SHP77 (cell line): ENCODE measurements at regions not wholly inside any gene's neighbourhood (a gene's known extent, or its start where the extent isn't known, plus 50 kb on each side); places are given as distances from the start of the nearest gene placed in this dataset.
A peak's percentile ranks its signal among the peaks of the same experiment; 100 is the strongest.
"Not testable (repeated sequence)": the region's sequence is repeated elsewhere in the genome, so short reads cannot be mapped to it uniquely, and the experiment has no call there.

ENCODE experiments used
- DNase-seq, 2 experiments: peaks; one replicate each; lab custom pipeline; 2025; lab: John Stamatoyannopoulos, UW

GRCh38 chr16:29355339-29356059, 51.0 kb downstream of the NPIPB11 start:
- DNase-seq: not testable (repeated sequence)

GRCh38 chr16:29354449-29354848, 52.1 kb downstream of the NPIPB11 start:
- DNase-seq: not testable (repeated sequence)

GRCh38 chr16:29352617-29352999, 53.9 kb downstream of the NPIPB11 start:
- not testable (repeated sequence) for DNase-seq

- DNase-seq: not testable (repeated sequence)
These were observed 54.4 kb downstream of the NPIPB11 start for GRCh38 chr16:29351970-29352616.

- not testable (repeated sequence) for DNase-seq
These were observed 55.1 kb downstream of the NPIPB11 start for GRCh38 chr16:29351271-29351969.

DNA sequence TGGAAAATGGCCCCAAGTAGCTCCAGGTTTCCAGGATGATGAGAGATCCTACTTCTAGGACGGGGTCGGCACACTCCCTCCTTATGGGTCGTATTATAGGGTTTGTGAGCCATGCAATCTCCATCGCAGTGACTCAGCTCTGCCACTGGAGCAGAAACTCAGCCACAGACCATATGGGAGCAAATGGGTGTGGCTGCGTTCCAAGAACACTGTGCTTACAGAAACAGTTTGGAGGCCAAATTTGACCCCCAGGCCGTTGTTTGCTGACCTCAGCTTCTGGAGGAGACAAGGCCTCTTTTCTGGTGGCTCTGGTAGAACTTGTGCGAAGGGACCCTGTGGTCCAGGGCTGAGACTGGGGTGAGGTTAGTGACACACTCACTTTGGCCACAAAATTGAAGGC, 56.5 kb downstream of the NPIPB11 start:
- DNase-seq: not testable (repeated sequence)

DNA sequence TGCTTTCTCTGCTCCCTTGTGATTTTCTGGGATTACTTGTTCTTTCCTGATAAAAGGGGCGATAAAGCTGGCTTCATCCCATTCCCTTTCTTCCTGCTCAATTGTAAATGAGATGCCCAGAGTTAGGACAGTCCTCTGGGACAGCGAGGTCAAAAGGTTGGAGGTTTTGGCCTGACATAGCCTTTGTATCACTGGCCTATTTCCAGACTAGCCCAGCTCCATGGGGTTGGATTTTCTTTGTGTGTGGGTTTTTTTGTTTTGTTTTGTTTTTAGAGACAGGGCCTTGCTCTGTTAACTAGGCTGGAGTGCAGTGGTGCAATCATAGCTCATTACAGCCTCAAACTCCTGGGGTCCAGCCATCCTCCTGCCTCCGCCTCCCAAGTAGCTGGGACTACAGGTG, 57.8 kb downstream of the NPIPB11 start:
- not testable (repeated sequence) for DNase-seq

- not testable (repeated sequence) for DNase-seq
These were observed 58.3 kb downstream of the NPIPB11 start for GRCh38 chr16:29348123-29348690.

- not testable (repeated sequence) for DNase-seq
These were observed 59.5 kb downstream of the NPIPB11 start for GRCh38 chr16:29346796-29347580.

GRCh38 chr16:29346203-29346602, 60.3 kb downstream of the NPIPB11 start:
- DNase-seq: not testable (repeated sequence)

DNA sequence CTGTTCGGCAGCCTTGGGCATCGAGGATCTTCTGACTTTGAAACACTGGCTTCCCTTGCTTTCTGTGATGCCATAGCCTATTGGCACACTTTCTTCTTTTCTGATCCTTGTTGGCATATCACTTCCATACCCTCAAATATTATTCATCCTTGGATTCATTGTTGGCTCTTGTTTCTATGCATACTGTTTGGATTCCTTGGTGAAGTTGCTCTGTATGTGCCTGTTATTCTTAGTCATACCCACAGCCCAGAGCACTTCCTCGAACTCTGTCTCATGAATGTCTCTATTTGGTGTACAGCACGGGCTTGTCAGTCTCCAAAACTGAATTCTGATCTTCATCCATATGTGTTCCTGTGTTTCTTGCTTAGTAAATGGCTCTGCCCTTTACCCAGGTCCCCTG, 63.6 kb downstream of the NPIPB11 start:
- not testable (repeated sequence) for DNase-seq

- not testable (repeated sequence) for DNase-seq
These were observed 65.6 kb downstream of the NPIPB11 start for GRCh38 chr16:29340779-29341438.

DNA sequence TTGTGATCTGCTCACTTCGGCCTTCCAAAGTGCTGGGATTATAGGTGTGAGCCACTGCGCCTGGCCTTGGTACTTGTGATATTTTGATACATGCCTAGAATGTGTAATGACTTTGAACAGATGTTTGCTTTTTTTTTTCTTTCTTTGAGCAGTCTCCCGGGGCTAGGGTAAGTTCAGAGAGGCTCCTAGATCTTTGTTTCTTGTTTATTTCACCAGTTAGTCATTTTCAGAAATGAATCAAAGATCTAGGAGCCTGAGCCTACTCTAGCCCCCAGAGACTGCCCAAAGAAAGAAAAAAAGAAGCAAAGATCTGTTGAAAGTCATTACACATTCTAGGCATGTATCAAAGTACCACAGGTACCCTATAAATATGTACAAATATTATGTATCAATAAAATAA, 66.3 kb downstream of the NPIPB11 start:
- DNase-seq: not testable (repeated sequence)

- DNase-seq: peak in 1 of 2 experiments; percentile 26
These were observed 67.5 kb downstream of the NPIPB11 start for GRCh38 chr16:29338821-29339700.

DNA sequence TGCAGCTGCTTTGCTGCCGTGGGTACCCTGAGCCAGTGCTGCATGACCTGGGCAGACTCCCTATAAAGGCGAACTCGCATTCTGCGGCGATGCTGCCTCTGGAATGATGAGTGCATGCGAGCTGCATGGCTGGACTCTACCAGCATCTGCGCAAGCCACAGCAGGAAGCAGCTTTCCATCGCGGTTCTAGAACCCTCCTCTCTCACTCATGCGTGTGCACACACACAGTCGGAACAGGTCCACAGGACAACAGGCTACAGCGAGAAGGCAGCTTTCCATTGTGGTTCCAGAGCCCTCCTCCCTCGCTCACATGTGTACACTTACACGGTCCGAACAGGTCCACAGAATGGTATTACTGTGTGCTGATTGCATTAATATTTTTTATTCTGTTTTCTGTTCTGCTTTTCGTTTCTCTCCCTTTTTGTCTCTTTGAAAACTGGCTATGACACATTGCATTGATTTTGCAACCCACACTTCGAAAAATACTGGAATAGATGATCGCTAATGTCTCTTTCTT, 69.1 kb downstream of the NPIPB11 start:
- DNase-seq: not testable (repeated sequence)

DNA sequence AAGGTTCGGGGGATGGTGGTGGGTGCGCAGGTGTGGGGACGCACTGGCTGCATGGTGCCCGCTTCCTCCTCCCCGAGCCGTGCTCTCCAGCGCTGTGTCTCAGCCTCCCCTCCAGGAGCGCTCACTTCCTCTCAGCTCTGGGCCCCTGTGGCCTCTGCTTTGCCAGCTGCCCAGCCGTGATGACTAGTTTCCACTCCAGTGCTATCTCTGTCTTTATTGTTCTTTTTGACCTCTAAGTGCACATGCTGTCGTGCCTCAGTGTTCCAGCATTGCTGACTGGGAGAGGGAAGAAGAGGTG, 71.0 kb downstream of the NPIPB11 start:
- DNase-seq: not testable (repeated sequence)

- DNase-seq: not testable (repeated sequence)
These were observed 71.5 kb downstream of the NPIPB11 start for GRCh38 chr16:29334776-29335548.

- DNase-seq: not testable (repeated sequence)
These were observed 72.9 kb downstream of the NPIPB11 start for GRCh38 chr16:29333492-29334097.

DNA sequence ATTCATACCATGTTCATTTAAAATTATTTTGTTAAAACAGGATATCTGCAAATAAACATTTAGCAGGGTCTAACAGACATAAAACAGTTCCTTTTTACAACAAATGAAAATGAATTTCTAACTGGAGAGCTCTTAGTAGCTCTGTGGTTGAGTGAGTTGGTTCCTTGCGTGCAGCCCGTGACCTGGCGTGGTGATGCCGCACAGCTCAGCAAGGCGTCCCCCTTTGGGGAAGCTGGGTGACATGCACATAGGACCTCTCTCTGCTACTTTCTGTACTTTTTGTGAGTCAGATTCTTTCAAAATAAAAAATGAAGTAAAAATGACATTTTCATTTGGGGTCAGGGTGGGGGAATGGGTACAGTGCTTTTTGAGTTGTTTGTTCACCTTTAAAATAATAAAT, 75.9 kb downstream of the NPIPB11 start:
- not testable (repeated sequence) for DNase-seq
